Esophagus muscularis mucosa (tissue), 4 donors: ENCODE measurements at regions not wholly inside any gene's neighbourhood (a gene's known extent, or its start where the extent isn't known, plus 50 kb on each side); places are given as distances from the start of the nearest gene placed in this dataset.

Experiments used
- DNase-seq: peaks from one replicate; pipeline ENCODE4 v3.0.0-alpha.2; 2017; ENCODE audit errors: extremely low spot score
- H3K27ac ChIP-seq, 4 donors: fragments of 200-600 bp; sonication (generic); replicated peaks in 1 of 4; 1 replicate in 3 of 4; 2 replicates in 1 of 4; pipeline ENCODE4 v1.5.1; 2016 to 2019; ENCODE audit warnings: mild to moderate bottlenecking in 1 of 4
- H3K27me3 ChIP-seq, 4 donors: fragments of 200-600 bp; sonication (generic); one replicate each; pipeline versions ENCODE4 v1.5.1 to v1.6.0; 2016 to 2019
- H3K36me3 ChIP-seq, 4 donors: fragments of 200-600 bp; sonication (generic); one replicate each; pipeline ENCODE4 v1.5.1; 2016 to 2019
- H3K4me1 ChIP-seq, 4 donors: fragments of 200-600 bp; sonication (generic); one replicate each; pipeline ENCODE4 v1.5.1; 2016 to 2019
- H3K4me3 ChIP-seq, 4 donors: fragments of 200-600 bp; sonication (generic); 1 replicate in 2 of 4; 2 replicates in 2 of 4; pipeline ENCODE4 v1.5.1; 2016 to 2019; ENCODE audit warnings: mild to moderate bottlenecking in 4 of 4, moderate library complexity in 1 of 4
- H3K9me3 ChIP-seq, 4 donors: fragments of 200-600 bp; sonication (generic); 1 replicate in 3 of 4; 2 replicates in 1 of 4; pipeline ENCODE4 v1.5.1; 2016 to 2019
- EP300 ChIP-seq: sonication (generic); formaldehyde crosslinking; IDR thresholded peaks from one replicate; pipeline ENCODE4 v1.6.1; 2017; ENCODE audit warnings: antibody characterized with exemption
- POLR2A ChIP-seq: fragments of 450-650 bp; IDR thresholded peaks from one replicate; pipeline ENCODE4 v1.6.1; 2017; ENCODE audit warnings: antibody characterized with exemption, moderate library complexity, mild to moderate bottlenecking, low read depth
- POLR2AphosphoS5 ChIP-seq, 2 donors: sonication (generic); formaldehyde crosslinking; IDR thresholded peaks; one replicate each; pipeline ENCODE4 v1.6.1; 2017; ENCODE audit warnings: antibody characterized with exemption in 2 of 2
- WGBS: methylation state at CpG from one replicate; pipeline ENCODE4 v1.1.5; 2018; 5-methylcytosine and 5-hydroxymethylcytosine counted together
- intact Hi-C: fragments of 100-400 bp; cut with DNase I; formaldehyde crosslinking; loops from one replicate; pipeline ENCODE4 v1.15.1; 2023
- TF ChIP-seq, protein P1 (sequence below), 3 experiments: fragments of 200-600 bp in 2 of 3; fragments of 450-650 bp in 1 of 3; sonication (generic) in 2 of 3; IDR thresholded peaks; one replicate each; pipeline ENCODE4 v1.5.1; 2017 to 2019; ENCODE audit warnings: antibody characterized with exemption in 3 of 3, mild to moderate bottlenecking in 2 of 3, moderate library complexity in 1 of 3

DNA sequence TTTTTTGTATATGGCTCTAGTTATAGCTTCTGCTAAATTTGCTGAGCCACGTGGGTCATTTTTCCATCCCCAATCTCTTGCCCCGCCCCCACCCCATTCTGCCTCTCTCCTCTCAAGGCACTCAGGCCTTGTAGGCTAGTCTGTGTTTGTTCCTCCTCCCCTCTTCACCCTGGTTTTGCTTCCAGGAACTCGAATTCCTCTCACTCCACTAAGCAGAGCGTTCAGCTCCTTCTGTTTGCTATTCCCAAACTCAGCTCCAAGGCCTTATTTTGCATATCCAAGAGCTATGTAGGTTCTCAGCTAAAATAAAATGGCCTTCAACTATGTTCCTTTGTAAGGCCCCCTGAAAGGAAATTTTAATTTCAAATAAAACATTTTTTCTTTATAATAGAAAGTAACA, 1293.7 kb downstream of the EPHA7 start:
- no peaks in the 10 kb centered on the region for H3K27me3 ChIP-seq
- TF ChIP-seq POLR2AphosphoS5 (IDR thresholded peaks at IDR 0.05) (no peak), EP300 (no peak), POLR2A (no peak)
- TF ChIP-seq, protein P1, sequence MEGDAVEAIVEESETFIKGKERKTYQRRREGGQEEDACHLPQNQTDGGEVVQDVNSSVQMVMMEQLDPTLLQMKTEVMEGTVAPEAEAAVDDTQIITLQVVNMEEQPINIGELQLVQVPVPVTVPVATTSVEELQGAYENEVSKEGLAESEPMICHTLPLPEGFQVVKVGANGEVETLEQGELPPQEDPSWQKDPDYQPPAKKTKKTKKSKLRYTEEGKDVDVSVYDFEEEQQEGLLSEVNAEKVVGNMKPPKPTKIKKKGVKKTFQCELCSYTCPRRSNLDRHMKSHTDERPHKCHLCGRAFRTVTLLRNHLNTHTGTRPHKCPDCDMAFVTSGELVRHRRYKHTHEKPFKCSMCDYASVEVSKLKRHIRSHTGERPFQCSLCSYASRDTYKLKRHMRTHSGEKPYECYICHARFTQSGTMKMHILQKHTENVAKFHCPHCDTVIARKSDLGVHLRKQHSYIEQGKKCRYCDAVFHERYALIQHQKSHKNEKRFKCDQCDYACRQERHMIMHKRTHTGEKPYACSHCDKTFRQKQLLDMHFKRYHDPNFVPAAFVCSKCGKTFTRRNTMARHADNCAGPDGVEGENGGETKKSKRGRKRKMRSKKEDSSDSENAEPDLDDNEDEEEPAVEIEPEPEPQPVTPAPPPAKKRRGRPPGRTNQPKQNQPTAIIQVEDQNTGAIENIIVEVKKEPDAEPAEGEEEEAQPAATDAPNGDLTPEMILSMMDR (IDR thresholded peaks at IDR 0.05) = no peak
- no peaks in the 10 kb centered on the region for H3K4me1 ChIP-seq
- no peak overlapping the region for H3K27ac ChIP-seq
- intact Hi-C loops = no loop called here
- H3K9me3 ChIP-seq = no peaks in the 10 kb centered on the region
- WGBS = 76% methylated on average over 4 of the region's 4 CpGs
- no peak overlapping the region for H3K4me3 ChIP-seq
- H3K36me3 ChIP-seq = no peaks in the 10 kb centered on the region
- no peak for DNase-seq

DNA sequence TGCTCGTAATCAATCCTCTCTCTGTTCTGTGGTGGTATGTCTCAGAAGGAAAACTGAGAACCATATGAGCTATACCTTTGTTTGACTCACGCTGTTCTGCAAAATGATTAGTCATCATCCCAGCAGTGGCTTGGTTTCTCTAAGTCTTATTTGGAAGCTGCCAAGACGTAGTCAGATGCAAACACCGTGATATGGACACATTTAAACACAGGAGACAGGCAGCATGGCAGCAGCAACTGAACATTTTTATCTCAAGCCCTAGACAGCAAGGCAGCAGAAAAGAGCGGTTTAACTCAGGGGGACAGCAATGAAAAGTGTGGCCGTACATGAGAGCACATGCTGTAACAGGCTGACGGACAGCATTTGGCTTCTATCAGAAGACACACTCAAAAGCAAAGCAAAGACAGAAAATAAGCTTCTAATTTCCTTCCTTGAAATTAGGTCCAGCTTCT, 1295.1 kb downstream of the EPHA7 start:
- DNase-seq = no peak
- TF ChIP-seq, protein P1 (IDR thresholded peaks at IDR 0.05) = no peak
- no peak for TF ChIP-seq POLR2AphosphoS5 (IDR thresholded peaks at IDR 0.05)
- TF ChIP-seq POLR2A = no peak
- no peak for TF ChIP-seq EP300
- H3K4me1 ChIP-seq = no peaks in the 10 kb centered on the region
- WGBS = 52% methylated on average over 6 of the region's 7 CpGs
- no peaks in the 10 kb centered on the region for H3K27me3 ChIP-seq
- H3K27ac ChIP-seq = no peak overlapping the region
- no peak overlapping the region for H3K4me3 ChIP-seq
- intact Hi-C loops = no loop called here
- H3K9me3 ChIP-seq = no peaks in the 10 kb centered on the region
- no peaks in the 10 kb centered on the region for H3K36me3 ChIP-seq

DNA sequence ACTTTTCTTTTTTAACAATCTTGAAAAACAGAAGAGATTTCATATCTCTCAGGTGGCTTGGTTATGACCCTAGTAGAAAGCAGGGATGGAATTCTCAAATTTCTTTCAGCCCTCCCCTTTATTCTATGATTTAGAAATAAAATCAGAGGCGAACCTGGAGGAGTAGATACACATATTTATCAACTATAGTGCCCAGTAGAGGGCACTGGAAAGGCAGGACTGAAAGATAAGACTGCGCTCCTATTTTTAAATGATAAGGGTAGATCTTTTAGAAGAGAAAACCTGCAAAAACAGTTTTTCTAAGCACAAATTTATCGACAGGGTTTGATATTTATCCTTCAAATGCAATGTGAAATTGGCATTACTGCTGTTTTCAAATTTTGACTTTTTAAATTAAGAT, 1296.6 kb downstream of the EPHA7 start:
- no peak for TF ChIP-seq POLR2AphosphoS5 (IDR thresholded peaks at IDR 0.05)
- TF ChIP-seq, protein P1 (IDR thresholded peaks at IDR 0.05) = peak in 2 of 3 experiments; percentile 15 to 36
- intact Hi-C loops = no loop called here
- no peak overlapping the region for H3K27ac ChIP-seq
- no peak overlapping the region for H3K4me3 ChIP-seq
- no peaks in the 10 kb centered on the region for H3K4me1 ChIP-seq
- 37% methylated on average over 3 of the region's 3 CpGs for WGBS
- H3K36me3 ChIP-seq = no peaks in the 10 kb centered on the region
- DNase-seq = no peak
- H3K27me3 ChIP-seq = no peaks in the 10 kb centered on the region
- no peaks in the 10 kb centered on the region for H3K9me3 ChIP-seq

DNA sequence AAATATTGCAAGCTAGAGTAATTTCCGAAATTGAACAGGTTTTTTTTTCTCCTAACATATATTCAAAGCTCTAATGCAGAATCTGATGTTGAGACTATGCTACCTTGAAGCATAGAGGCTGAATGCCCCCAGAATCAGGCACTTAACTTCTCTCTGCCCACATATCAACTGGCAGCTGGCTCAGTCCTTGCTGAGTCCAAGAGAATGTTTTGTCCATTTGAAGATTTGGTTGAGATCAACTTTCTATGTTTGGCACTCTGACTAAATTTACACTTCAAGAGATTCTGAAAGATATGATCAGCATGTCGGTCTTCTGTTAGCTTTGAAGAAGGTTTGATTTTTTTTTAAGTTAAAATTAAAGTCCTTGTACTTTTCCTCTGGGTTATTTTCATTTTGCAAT, 1298.1 kb downstream of the EPHA7 start:
- Histone ChIP-seq H3K9me3 (no peaks in the 10 kb centered on the region), H3K27ac (no peak overlapping the region), H3K4me1 (no peaks in the 10 kb centered on the region), H3K36me3 (no peaks in the 10 kb centered on the region), H3K4me3 (no peak overlapping the region), H3K27me3 (no peaks in the 10 kb centered on the region)
- WGBS = 78% methylated on average over 2 of the region's 2 CpGs
- TF ChIP-seq, protein P1 (IDR thresholded peaks at IDR 0.05) = no peak
- TF ChIP-seq EP300 (no peak), POLR2AphosphoS5 (IDR thresholded peaks at IDR 0.05) (no peak), POLR2A (no peak)
- no peak for DNase-seq
- intact Hi-C loops = no loop called here

DNA sequence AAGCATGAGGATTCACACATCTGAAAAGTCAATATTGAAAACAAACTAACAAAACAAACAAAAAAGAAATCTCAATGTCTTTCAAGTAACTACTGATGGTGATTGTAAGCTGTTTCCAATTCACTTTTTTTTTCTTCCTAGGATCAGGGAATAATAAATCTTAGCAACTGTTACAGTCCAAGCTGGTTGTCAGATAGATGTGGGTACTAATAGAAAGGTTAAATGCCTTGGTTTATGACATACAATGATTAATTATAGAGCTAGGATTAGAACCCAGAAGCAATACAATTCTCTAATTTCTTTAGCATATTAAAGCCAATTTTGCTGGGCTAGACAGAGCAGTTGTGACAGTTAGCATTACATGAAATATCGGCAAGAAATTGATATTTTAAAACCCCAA, 1301.6 kb downstream of the EPHA7 start:
- no peak for DNase-seq
- TF ChIP-seq POLR2AphosphoS5 (IDR thresholded peaks at IDR 0.05) = no peak
- no peak for TF ChIP-seq EP300
- TF ChIP-seq, protein P1 (IDR thresholded peaks at IDR 0.05) = no peak
- TF ChIP-seq POLR2A = no peak
- H3K36me3 ChIP-seq = no peaks in the 10 kb centered on the region
- intact Hi-C loops = no loop called here
- H3K27ac ChIP-seq = no peak overlapping the region
- WGBS = 96% methylated on average over 1 of the region's 1 CpG
- H3K27me3 ChIP-seq = no peaks in the 10 kb centered on the region
- no peaks in the 10 kb centered on the region for H3K9me3 ChIP-seq
- H3K4me1 ChIP-seq = no peaks in the 10 kb centered on the region
- no peak overlapping the region for H3K4me3 ChIP-seq
